ENCODE measurements at regions not wholly inside any gene's neighbourhood (a gene's known extent, or its start where the extent isn't known, plus 50 kb on each side); places are given as distances from the start of the nearest gene placed in this dataset.

DNA sequence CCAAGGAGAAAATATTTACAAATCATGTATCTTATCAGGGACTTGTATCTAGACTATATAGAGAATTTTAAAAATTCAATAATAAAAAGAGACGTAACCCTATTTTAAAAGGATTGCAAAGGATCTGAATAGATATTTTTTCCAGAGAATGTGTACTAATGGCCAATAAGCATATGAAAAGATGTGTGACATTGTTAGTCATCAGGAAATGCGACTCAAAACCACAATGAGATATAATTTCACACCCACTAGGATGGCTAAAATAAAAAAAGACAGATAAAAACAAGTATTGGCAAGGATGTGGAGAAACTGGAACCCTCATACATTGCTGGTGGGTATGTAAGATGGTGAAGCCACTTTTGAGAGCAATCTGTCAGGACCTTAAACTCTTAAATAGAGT, 141.9 kb upstream of the BMP4 start:
- DNase-seq = no peak

DNA sequence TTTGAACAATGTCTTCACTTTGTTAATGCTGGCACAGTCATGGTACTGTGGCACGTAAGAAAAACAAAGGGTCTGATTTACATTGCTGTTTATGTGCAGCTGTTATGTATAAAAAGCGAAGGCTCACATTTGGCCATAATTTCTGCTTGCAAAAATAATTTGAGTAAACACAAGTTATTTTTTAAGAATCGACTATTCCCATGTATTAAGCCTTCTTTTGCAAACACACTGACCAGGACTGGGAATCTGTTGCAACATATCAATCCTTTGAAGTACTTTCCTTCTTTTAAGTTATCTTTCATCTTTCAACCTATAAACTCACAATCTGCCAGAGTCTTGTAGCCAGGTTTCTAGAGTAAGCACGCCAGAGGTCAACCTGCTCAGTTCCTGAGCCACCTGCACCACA, 145.4 kb upstream of the BMP4 start:
- DNase-seq = no peak

DNA sequence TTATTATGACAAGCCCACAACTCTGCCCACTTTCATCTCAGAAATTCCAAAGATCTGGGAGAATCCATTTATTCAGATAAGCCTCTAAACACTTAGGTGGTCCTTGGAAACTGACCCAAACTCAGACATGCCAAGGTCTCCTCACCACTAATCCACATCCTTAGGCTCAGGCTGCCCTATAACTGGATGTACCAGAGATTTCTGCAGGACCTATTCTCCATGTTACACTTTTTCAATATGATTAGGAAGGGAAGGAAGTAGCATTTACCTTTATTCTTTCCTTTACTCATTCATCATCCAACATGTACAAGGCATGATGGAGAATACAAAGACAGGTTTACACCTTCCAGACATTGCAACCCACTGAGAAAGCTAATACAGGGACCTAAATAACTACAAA, 145.9 kb upstream of the BMP4 start:
- DNase-seq = no peak

GRCh38 chr14:54104601-54105145, 148.0 kb upstream of the BMP4 start:
- DNase-seq = no peak

DNA sequence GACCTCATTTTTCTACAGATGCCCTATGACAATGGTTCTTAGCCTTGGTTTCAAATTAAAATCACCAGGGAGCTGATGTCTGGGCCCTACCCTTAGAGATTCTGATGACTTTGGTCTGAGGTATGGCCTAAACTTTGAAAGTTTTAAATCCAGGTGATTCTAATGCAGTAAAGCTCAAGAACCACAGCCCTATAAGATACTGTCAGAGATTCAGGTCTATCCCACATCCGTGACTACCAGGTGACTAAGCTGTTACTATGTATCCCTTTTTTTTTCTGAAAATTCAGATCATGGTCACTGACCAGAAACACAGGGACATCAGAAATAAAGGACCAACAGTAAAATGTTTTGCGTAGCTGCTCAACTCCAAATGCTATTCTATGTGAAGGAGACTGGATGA, 148.8 kb upstream of the BMP4 start:
- no peak for DNase-seq

GRCh38 chr14:54105898-54106297, 149.3 kb upstream of the BMP4 start:
- no peak for DNase-seq

DNA sequence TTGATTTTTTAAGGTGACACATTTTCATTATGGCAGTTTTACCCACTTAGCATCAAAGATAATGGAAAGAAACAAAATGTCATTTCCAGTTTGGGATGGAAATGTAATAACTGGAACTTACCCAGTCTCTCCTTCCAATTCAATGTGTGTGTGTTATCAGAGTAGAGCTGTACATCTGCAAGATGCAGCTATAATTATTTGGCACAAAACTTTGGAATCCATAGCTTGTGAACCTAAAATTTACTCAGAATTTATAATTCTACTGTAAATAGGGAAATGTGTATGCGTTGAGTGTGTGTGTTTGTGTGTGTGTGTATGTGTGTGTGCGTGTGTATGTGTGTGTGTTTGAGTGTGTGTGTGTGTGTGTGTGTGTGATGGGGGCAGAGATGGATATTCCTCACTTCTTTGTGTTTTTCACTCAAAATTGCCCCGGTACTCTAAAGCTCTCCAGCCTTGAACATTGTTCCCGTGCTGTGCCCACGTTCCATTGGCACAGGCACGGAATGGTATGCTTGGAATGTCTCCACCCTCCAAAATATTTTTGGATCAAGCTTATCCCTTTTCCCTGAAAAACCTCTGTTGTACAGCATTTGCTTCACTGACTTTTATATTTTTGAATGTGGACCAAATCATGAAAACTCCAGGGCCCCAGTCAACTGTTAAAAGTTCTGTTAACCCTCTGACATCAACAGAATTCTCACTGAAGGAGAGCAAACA, 150.2 kb upstream of the BMP4 start:
- DNase-seq = no peak

DNA sequence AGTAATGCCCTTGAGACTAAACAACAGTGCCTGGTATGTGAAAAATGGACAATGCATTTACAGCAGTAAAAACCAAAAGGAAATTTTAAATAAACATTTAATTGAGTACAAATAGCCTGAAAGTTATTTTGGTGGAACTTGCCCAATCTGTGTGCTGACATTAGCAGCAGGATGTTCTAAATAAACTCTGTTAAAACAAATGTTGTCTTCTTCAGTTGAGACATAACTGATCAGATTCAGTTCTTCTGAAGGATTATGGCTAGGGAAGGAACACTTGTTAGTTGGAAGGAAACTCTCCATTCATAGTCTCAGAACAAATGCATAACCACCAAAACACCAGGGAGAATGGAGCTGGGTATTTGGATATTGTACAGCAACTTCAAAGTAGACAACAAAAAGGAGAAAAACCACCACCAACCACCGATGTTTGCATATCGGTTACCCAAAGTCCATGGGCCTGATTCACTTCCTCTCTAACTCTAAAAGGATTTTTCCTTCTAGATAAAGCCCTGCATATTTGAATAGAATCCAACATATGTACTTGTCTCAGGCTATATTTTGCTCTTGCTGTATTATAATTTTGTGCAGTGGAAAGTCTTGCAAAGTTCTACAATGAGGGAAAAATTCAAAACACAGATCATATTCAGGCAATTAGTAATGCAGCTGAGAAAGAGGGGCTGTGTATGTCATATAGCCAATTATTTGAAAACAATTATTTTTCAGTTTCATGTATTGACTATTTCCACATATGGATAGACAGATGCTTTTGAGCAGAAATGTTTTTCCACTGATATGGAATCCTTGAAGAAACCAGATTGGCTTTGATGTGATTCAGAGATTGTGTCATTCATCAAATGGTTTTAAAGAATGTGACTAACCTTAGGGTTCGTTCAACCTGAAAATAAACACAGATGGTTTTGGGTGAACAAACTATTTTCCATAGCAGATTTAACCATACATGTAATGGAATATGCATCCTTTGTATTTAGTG, 152.2 kb upstream of the BMP4 start:
- no peak for DNase-seq

DNA sequence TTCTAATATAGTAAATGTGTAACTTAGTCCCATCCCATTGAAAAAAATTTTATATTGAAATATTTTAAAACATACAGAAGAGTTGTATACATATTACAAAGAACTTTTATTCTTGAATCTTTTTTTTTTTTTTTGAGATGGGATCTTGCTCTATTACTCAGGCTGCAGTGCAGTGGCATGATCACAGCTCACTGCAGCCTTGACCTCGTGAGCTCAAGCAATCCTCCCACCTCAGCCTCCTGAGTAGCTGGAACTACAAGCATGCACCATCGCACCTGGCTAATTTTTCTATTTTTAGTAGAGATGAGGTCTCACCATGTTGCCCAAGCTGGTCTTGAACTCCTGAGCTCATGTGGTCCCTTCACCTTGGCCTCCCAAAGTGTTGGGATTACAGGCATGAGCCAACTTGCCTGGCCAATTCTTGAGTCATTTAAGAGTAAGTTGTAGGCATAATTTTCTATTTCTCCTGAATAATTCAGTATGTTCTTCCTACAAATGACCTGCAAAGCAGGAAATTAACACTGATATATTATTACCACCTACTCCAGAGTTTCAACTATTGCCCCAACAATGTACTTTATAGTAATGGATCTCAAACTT, 153.0 kb upstream of the BMP4 start:
- no peak for DNase-seq

DNA sequence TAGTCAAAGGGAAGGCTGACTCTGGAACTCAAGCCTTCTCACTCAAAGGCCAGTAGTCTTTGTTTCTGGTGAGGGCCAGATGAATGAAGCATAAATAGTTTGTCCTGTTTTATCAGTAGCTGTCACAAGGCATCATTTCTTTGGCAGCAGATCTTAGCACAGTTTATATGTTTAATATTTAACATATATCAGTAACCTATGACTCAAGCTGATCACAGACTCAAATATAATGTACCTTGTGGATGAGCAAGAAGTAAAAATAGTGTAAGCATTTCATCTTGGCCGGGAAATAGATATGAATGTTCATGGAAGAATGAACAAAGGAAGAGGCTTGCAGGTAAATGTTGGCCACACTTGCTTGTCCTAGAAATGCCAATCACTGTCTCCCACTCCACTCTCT, 158.3 kb upstream of the BMP4 start:
- DNase-seq = no peak

GRCh38 chr14:54116198-54116885, 159.7 kb upstream of the BMP4 start:
- DNase-seq = no peak

DNA sequence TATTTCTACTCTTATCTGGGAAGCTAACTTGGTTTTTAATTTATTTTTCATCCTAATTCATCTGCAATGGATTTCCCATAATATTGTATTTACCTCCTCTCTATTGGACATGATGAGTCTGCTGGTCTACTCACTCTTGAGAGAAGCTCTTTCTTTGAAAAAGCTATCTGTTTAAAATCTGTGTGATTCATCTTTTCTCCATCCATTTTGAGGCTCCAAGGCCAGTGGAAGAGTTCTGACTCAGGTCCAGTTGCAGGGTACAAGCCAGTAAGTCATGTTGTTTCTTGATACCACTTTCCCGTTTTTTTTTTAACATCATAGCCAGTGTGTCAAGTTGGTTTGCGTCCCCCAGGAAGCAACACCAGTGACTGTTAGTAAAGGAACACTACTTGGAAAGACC, 160.3 kb upstream of the BMP4 start:
- DNase-seq = no peak

GRCh38 chr14:54117396-54117795, 160.8 kb upstream of the BMP4 start:
- no peak for DNase-seq

DNA sequence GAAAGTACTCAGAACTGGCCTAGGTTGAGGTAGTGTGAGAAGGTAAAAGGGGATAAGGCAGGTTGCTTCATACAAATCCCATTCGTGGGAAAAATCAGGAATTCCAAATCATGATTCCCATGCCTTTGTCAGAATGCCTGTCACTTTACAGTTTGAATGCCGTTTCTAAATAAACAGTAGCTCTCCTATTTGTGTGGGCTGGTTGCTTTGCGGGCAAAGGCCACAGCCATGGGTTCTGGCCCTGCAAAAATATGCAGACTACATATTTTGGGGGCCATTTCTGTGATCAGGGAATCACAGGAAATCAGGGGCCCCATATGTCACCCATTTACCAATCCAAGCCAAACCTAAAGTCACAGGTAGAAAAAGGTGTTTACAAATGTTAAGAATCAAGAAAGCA, 161.3 kb upstream of the BMP4 start:
- DNase-seq = no peak

DNA sequence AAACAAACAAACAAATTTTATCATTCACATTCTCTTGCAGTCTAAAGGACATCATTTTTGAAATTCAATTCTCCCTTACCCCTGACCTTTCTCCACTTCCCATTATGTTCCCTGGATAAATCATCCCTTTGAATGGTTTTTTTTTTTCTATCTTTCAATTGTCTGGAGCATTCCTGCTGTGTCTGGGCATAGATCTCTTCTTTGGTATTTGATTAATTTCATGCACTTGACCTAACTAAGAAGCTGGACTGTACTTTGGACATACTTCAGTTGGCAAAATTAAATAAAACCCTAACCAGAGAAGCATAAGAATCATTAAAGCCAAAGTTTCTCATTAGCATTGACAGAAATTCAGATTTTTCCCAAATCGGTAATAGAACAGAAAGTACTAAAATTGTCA, 163.6 kb upstream of the BMP4 start:
- DNase-seq = no peak

- no peak for DNase-seq
Measured at GRCh38 chr14:54121466-54122027, 164.9 kb upstream of the BMP4 start.

- no peak for DNase-seq
Measured at GRCh38 chr14:54123841-54124240, 167.2 kb upstream of the BMP4 start.

- DNase-seq = no peak
Measured at GRCh38 chr14:54125109-54125508, 168.5 kb upstream of the BMP4 start.

GRCh38 chr14:54126947-54127346, 170.3 kb upstream of the BMP4 start:
- DNase-seq = no peak

DNA sequence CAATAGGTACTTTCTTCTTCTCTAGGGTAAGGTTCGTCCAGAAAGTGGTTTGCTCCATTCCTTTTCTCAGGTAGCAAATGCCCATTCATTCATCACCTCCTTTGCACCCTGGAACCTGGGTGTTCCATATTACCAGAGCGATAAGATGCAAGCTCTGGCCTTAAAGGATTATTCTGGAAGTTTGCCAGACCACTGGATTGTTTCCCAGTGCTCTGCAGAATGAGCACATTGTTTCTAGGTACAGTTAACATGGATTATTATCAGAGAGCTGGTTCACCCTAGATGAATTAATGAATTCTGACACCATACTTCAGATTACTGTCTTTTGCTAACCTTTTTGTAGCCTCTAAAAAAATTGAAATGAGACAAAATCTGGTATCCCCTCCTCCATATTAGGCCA, 170.9 kb upstream of the BMP4 start:
- no peak for DNase-seq

DNA sequence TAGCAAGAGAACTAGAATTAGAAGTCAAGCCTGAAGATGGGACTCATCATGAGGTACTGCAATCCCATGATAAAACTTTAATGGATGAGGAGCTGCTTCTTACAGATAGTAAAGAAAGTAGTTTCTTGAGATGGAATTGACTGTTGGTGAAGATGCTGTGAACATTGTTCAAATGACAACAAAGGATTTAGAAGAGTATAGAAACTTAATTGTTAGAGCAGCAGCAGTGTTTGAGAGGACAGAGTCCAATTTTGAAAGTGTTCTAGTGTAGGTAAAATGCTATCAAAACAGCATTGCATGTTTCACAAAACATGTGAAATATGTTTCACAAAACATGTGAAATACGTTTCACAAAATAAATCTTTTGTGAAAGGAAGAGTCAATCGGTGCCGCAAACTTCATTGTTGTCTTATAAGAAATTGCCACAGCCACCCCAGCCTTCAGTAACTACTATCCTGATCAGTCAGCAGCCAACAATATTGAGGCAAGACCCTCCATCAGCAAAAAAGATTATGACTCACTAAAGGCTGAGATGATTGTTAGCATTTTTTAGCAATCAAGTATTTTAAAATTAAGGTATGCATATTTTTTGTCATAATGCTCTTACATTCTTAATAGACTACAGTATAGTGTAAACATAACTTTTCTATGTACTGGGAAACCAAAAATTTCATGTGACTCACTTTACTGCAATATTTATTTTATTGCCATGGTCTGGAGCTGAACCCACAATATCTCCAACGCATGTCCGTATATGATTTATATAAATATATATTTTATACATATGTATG, 173.4 kb upstream of the BMP4 start:
- no peak for DNase-seq

DNA sequence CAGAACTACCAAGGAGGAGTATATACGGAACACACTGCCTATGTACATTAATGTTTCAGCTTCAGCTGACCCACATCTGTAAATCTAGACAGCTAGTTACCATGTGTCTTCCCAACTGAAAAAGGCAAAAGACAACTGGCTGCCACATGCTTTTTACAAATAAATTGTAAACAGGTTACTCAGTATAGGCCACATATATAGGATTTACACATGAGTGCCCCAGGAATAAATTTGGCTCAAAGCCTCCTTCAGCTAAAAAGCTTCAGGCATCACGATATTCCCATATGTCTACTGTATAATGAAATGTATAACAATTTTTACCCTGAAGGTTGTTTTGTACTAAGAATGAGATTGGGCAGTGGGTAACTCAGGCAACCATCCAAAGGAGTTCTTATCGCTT, 175.9 kb upstream of the BMP4 start:
- no peak for DNase-seq

Data from NCI-H524 treated with DMSO at 0.1 percent for 48 hours (cell line).